B cell (primary cell): ENCODE measurements at regions not wholly inside any gene's neighbourhood (a gene's known extent, or its start where the extent isn't known, plus 50 kb on each side); places are given as distances from the start of the nearest gene placed in this dataset.

Experiments
- ATAC-seq: fragments of 200-7000 bp; cut with Tn5 transposase; one replicate; pipeline ENCODE4 v1.10.0; 2021; ENCODE audit warnings: low read depth, mild to moderate bottlenecking, moderate number of reproducible peaks, moderate library complexity
- CTCF ChIA-PET: fragments of 350-600 bp; sonication (Branson Sonifier 250); formaldehyde crosslinking; loops from one replicate; lab custom pipeline; 2021; ENCODE audit warnings: antibody characterized with exemption, inconsistent platforms; lab: Charles Lee
- POLR2A ChIA-PET: fragments of 350-600 bp; sonication (Branson Sonifier 250); formaldehyde crosslinking; loops from one replicate; lab custom pipeline; 2021; ENCODE audit warnings: antibody characterized with exemption; lab: Charles Lee
- DNase-seq: peaks from one replicate; pipeline ENCODE4 v3.0.0; 2013
- H2AFZ ChIP-seq: 2 replicates; pipeline ENCODE4 v1.6.1; 2012; ENCODE audit warnings: mild to moderate bottlenecking, low read depth, low read length; ENCODE audit not compliant: insufficient read depth, poor library complexity, severe bottlenecking
- H3K27ac ChIP-seq, 2 donors: 1 replicate in 1 of 2; 2 replicates in 1 of 2; pipeline ENCODE4 v1.5.1; 2012 to 2013; ENCODE audit warnings: low read length in 2 of 2, mild to moderate bottlenecking in 2 of 2, moderate library complexity in 1 of 2
- H3K27me3 ChIP-seq, 4 experiments: fragments of 200-600 bp in 1 of 4; sonication (generic) in 1 of 4; replicated peaks in 1 of 4; 1 replicate in 2 of 4; 2 replicates in 2 of 4; pipeline versions ENCODE4 v1.6.1 to v1.7.0; 2013 to 2016; ENCODE audit warnings: low read length in 3 of 4, mild to moderate bottlenecking in 2 of 4, mixed read lengths in 1 of 4, moderate library complexity in 1 of 4; ENCODE audit not compliant: insufficient read depth in 4 of 4, control insufficient read depth in 3 of 4; ENCODE audit errors: control extremely low read depth in 1 of 4
- H3K36me3 ChIP-seq, 2 experiments: replicated peaks in 1 of 2; 1 replicate in 1 of 2; 2 replicates in 1 of 2; pipeline versions ENCODE4 v1.6.1 to v1.7.1; 2013; ENCODE audit warnings: low read length in 1 of 2; ENCODE audit not compliant: insufficient read depth in 2 of 2, control insufficient read depth in 1 of 2; ENCODE audit errors: control extremely low read depth in 1 of 2, extremely low read depth in 1 of 2
- H3K4me1 ChIP-seq, 2 donors: fragments of 200-600 bp in 1 of 2; sonication (generic) in 1 of 2; 1 replicate in 1 of 2; 2 replicates in 1 of 2; pipeline versions ENCODE4 v1.5.1 to v1.6.1; 2013 to 2017; ENCODE audit warnings: low read length in 2 of 2; ENCODE audit not compliant: control insufficient read depth in 2 of 2, insufficient read depth in 2 of 2
- H3K4me2 ChIP-seq: replicated peaks from 2 replicates; pipeline ENCODE3; 2012; ENCODE audit warnings: mild to moderate bottlenecking, low read depth, low read length; ENCODE audit not compliant: poor library complexity, severe bottlenecking
- H3K4me3 ChIP-seq, 5 experiments: fragments of 200-600 bp in 1 of 5; sonication (generic) in 1 of 5; 1 replicate in 3 of 5; 2 replicates in 2 of 5; pipeline versions ENCODE4 v1.5.1 to v1.7.0; 2011 to 2016; ENCODE audit warnings: low read length in 4 of 5, mild to moderate bottlenecking in 4 of 5, low read depth in 2 of 5, control low read depth in 1 of 5, moderate library complexity in 1 of 5; ENCODE audit not compliant: insufficient read depth in 1 of 5; ENCODE audit errors: control extremely low read depth in 1 of 5, extremely low read depth in 1 of 5
- H3K79me2 ChIP-seq: fragments of 200-600 bp; sonication (generic); one replicate; pipeline ENCODE4 v1.6.0; 2016; ENCODE audit warnings: low read length; ENCODE audit not compliant: control insufficient read depth, insufficient read depth
- H3K9ac ChIP-seq: fragments of 200-600 bp; sonication (generic); 2 replicates; pipeline ENCODE4 v1.6.1; 2017; ENCODE audit warnings: mild to moderate bottlenecking, low read length, moderate library complexity
- H3K9me3 ChIP-seq, 3 donors: one replicate each; pipeline versions ENCODE4 v1.6.1 to v1.7.1; 2013; ENCODE audit warnings: low read length in 2 of 3; ENCODE audit not compliant: control insufficient read depth in 2 of 3, insufficient read depth in 1 of 3; ENCODE audit errors: control extremely low read depth in 1 of 3
- H4K20me1 ChIP-seq: 2 replicates; pipeline ENCODE4 v1.6.0; 2012; ENCODE audit warnings: mild to moderate bottlenecking, low read length; ENCODE audit not compliant: insufficient read depth, control insufficient read depth, poor library complexity, severe bottlenecking
- H3K27ac Mint-ChIP-seq: one replicate; pipeline ENCODE4 v1.8.0; 2021; ENCODE audit warnings: mixed read lengths
- H3K27me3 Mint-ChIP-seq: one replicate; pipeline ENCODE4 v1.8.0; 2021; ENCODE audit warnings: mixed read lengths
- H3K4me1 Mint-ChIP-seq: one replicate; pipeline ENCODE4 v1.8.0; 2021; ENCODE audit warnings: mixed read lengths
- H3K4me3 Mint-ChIP-seq: one replicate; pipeline ENCODE4 v1.8.0; 2021; ENCODE audit warnings: mixed read lengths
- H3K9me3 Mint-ChIP-seq: one replicate; pipeline ENCODE4 v1.8.0; 2022; ENCODE audit warnings: mixed read lengths; ENCODE audit not compliant: insufficient read depth
- EZH2 ChIP-seq: IDR thresholded peaks from 2 replicates; pipeline ENCODE4 v1.6.1; 2012; ENCODE audit warnings: borderline replicate concordance, low read depth, mild to moderate bottlenecking, moderate library complexity, low read length; ENCODE audit not compliant: insufficient read depth, poor library complexity, severe bottlenecking
- WGBS: methylation state at CpG from one replicate; pipeline ENCODE4 v1.1.5; 2013; ENCODE audit warnings: missing lambda C conversion rate; ENCODE audit not compliant: insufficient coverage; 5-methylcytosine and 5-hydroxymethylcytosine counted together
- intact Hi-C: fragments of 100-400 bp; cut with micrococcal nuclease; formaldehyde crosslinking; loops from one replicate; pipeline ENCODE4 v1.10.0; 2022
- TF ChIP-seq, protein P1 (sequence below): fragments of 200-600 bp; IDR thresholded peaks from one replicate; pipeline ENCODE4 v1.8.0; 2022; ENCODE audit warnings: antibody characterized with exemption, mild to moderate bottlenecking

DNA sequence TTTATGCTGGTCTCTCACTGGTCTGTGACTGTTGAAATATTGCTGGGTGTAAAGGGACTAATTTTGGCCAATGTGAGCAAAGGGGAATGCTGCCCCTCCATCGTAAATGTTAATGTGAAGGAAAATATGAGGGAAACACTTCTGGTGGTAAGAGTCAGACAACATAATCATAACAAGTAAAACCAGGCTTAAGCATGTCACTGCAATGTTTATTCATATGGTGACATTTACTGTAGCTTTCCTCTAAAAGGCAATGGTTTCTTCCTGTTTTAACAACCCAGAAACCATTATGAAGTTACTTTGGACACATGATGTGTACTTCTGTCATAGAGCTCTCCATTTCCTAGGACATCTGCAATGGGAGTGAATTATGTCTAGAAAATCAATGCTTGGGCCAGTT is 358.0 kb downstream of the LMO4 start:
- Histone ChIP-seq H3K36me3 (no peaks in the 10 kb centered on the region), H2AFZ (no peak overlapping the region), H3K4me3 (no peak overlapping the region), H3K9me3 (peaks cover 0 to 1% (median 0%) of the 10 kb centered on the region in 3 donors), H4K20me1 (no peaks in the 10 kb centered on the region), H3K4me2 (no peak overlapping the region), H3K9ac (no peak overlapping the region), H3K27me3 (no peaks in the 10 kb centered on the region), H3K27ac (no peak overlapping the region), H3K79me2 (no peaks in the 10 kb centered on the region), H3K4me1 (peaks cover 0 to 3% of the 10 kb centered on the region in 2 donors)
- no CpG with 5 or more reads among the region's 1 CpG for WGBS
- ChIA-PET POLR2A (no interaction called here), CTCF (no interaction called here)
- DNase-seq = no peak
- TF ChIP-seq, protein P1, sequence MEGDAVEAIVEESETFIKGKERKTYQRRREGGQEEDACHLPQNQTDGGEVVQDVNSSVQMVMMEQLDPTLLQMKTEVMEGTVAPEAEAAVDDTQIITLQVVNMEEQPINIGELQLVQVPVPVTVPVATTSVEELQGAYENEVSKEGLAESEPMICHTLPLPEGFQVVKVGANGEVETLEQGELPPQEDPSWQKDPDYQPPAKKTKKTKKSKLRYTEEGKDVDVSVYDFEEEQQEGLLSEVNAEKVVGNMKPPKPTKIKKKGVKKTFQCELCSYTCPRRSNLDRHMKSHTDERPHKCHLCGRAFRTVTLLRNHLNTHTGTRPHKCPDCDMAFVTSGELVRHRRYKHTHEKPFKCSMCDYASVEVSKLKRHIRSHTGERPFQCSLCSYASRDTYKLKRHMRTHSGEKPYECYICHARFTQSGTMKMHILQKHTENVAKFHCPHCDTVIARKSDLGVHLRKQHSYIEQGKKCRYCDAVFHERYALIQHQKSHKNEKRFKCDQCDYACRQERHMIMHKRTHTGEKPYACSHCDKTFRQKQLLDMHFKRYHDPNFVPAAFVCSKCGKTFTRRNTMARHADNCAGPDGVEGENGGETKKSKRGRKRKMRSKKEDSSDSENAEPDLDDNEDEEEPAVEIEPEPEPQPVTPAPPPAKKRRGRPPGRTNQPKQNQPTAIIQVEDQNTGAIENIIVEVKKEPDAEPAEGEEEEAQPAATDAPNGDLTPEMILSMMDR = no peak
- TF ChIP-seq EZH2 = no peak
- H3K4me1 Mint-ChIP-seq = peaks cover 9% of the 10 kb centered on the region
- no peaks in the 10 kb centered on the region for H3K9me3 Mint-ChIP-seq
- ATAC-seq = no peak
- no peak overlapping the region for H3K27ac Mint-ChIP-seq
- intact Hi-C loops = no loop called here
- peaks cover 4% of the 10 kb centered on the region for H3K27me3 Mint-ChIP-seq
- no peak overlapping the region for H3K4me3 Mint-ChIP-seq

DNA sequence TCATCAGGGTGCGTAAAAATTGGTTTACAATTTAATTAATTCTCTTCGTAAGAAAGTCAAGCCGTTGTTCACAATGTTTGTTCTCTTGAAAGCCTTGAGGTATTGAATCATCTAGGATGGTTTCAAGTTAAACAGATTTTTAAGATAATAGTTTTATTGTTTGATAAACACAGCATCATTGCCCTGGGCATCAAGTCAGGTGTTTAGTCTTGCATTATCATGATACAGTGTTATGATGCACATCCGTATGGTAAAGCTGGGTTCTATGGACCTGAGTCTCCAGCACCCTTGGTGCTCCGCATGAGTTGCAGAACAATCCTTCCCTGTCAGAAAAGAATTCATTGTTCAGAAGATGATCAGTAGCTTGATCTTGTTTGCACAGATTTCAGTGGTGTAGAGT is 359.5 kb downstream of the LMO4 start:
- CTCF ChIA-PET = no interaction called here
- Histone ChIP-seq H3K79me2 (no peaks in the 10 kb centered on the region), H3K27ac (no peak overlapping the region), H4K20me1 (no peaks in the 10 kb centered on the region), H3K27me3 (no peaks in the 10 kb centered on the region), H3K9ac (no peak overlapping the region), H3K36me3 (no peaks in the 10 kb centered on the region), H3K4me1 (peaks cover 0 to 3% of the 10 kb centered on the region in 2 donors), H2AFZ (no peak overlapping the region), H3K4me3 (no peak overlapping the region), H3K9me3 (peaks cover 0 to 1% (median 0%) of the 10 kb centered on the region in 3 donors), H3K4me2 (no peak overlapping the region)
- DNase-seq = no peak
- POLR2A ChIA-PET = no interaction called here
- intact Hi-C loops = no loop called here
- H3K4me1 Mint-ChIP-seq = peaks cover 8% of the 10 kb centered on the region
- H3K27ac Mint-ChIP-seq = no peak overlapping the region
- TF ChIP-seq EZH2 = no peak
- TF ChIP-seq, protein P1 = no peak
- WGBS = 100% methylated on average over 1 of the region's 5 CpGs
- H3K4me3 Mint-ChIP-seq = no peak overlapping the region
- no peaks in the 10 kb centered on the region for H3K9me3 Mint-ChIP-seq
- H3K27me3 Mint-ChIP-seq = peaks cover 4% of the 10 kb centered on the region
- no peak for ATAC-seq
